Panc1 (cell line): ENCODE measurements at regions not wholly inside any gene's neighbourhood (a gene's known extent, or its start where the extent isn't known, plus 50 kb on each side); places are given as distances from the start of the nearest gene placed in this dataset.

Experiments
- ATAC-seq: fragments of 200-7000 bp; cut with Tn5 transposase; 2 replicates; pipeline ENCODE4 v1.9.1; 2020; ENCODE audit warnings: mild to moderate bottlenecking, moderate library complexity
- BruUV-seq: library from RNA; stranded (reverse); fragments of 400-500 nt; replicated peaks from 2 replicates; lab custom pipeline; 2021; lab: Mats Ljungman, UMichigan
- CTCF ChIA-PET: fragments of 300-600 bp; sonication (Branson Sonifier 250); formaldehyde crosslinking; loops from one replicate; lab custom pipeline; 2022; ENCODE audit warnings: antibody characterized with exemption; lab: Charles Lee
- POLR2A ChIA-PET: fragments of 300-600 bp; sonication (Branson Sonifier 250); formaldehyde crosslinking; loops from one replicate; lab custom pipeline; 2022; ENCODE audit warnings: antibody characterized with exemption; lab: Charles Lee
- DNase-seq: peaks from one replicate; pipeline ENCODE4 v3.0.0-alpha.2; 2010; ENCODE audit warnings: low read depth, low spot score
- H3K27ac ChIP-seq: 2 replicates; pipeline ENCODE4 v1.5.1; 2011; ENCODE audit warnings: mild to moderate bottlenecking, low read length, inconsistent platforms
- H3K27me3 ChIP-seq: fragments of 200-500 bp; sonication (Bioruptor generic); 2 replicates; pipeline ENCODE4 v1.6.0; 2014; ENCODE audit warnings: low read length, inconsistent platforms; ENCODE audit not compliant: control insufficient read depth, insufficient read depth
- H3K36me3 ChIP-seq: fragments of 200-500 bp; sonication (Bioruptor generic); 2 replicates; pipeline ENCODE4 v1.5.1; 2014; ENCODE audit warnings: inconsistent platforms, mild to moderate bottlenecking, low read length, moderate library complexity; ENCODE audit not compliant: control insufficient read depth, insufficient read depth
- H3K4me1 ChIP-seq: 2 replicates; pipeline ENCODE4 v1.5.1; 2011; ENCODE audit warnings: inconsistent platforms, mild to moderate bottlenecking, low read length, moderate library complexity; ENCODE audit not compliant: control insufficient read depth, insufficient read depth
- H3K4me3 ChIP-seq, 2 experiments: 2 replicates each; pipeline ENCODE4 v1.5.1; 2011 to 2012; ENCODE audit warnings: low read depth in 2 of 2, low read length in 2 of 2, mild to moderate bottlenecking in 2 of 2, inconsistent platforms in 1 of 2, moderate library complexity in 1 of 2
- H3K9me3 ChIP-seq: fragments of 200-500 bp; sonication (Bioruptor generic); 2 replicates; pipeline ENCODE4 v1.5.1; 2014; ENCODE audit warnings: low read depth, mild to moderate bottlenecking, inconsistent platforms, low read length, moderate library complexity; ENCODE audit not compliant: control insufficient read depth, insufficient read depth
- POLR2AphosphoS5 ChIP-seq: IDR thresholded peaks from 2 replicates; pipeline ENCODE4 v1.6.1; 2012; ENCODE audit warnings: mild to moderate bottlenecking, low read depth, low read length, moderate library complexity
- SIN3A ChIP-seq: IDR thresholded peaks from 2 replicates; pipeline ENCODE4 v1.6.1; 2012; ENCODE audit warnings: low read depth, mild to moderate bottlenecking, low read length, moderate library complexity, borderline replicate concordance; ENCODE audit not compliant: insufficient read depth
- TCF7L2 ChIP-seq: IDR thresholded peaks from 2 replicates; pipeline ENCODE4 v1.6.1; 2011; ENCODE audit warnings: mild to moderate bottlenecking, low read depth, low read length, inconsistent platforms
- in situ Hi-C: cut with HindIII; loops from 2 replicates; pipeline ENCODE4 v1.10.0; 2016; ENCODE audit warnings: low sequenced_read_pairs, low pct_unique_long_range_greater_than_20kb
- intact Hi-C: fragments of 100-400 bp; cut with micrococcal nuclease; formaldehyde crosslinking; loops from one replicate; pipeline ENCODE4 v1.10.0; 2022; ENCODE audit not compliant: unreplicated experiment
- TF ChIP-seq, protein P1 (sequence below), 2 experiments: IDR thresholded peaks; 2 replicates each; pipeline ENCODE4 v1.6.1; 2011 to 2012; ENCODE audit warnings: low read depth in 2 of 2, control low read depth in 1 of 2, low read length in 1 of 2, mild to moderate bottlenecking in 1 of 2, moderate library complexity in 1 of 2; ENCODE audit not compliant: insufficient read depth in 1 of 2
- TF ChIP-seq, protein P2 (sequence below): fragments of 450-650 bp; IDR thresholded peaks from 2 replicates; pipeline ENCODE4 v1.5.1; 2017; ENCODE audit warnings: mild to moderate bottlenecking

DNA sequence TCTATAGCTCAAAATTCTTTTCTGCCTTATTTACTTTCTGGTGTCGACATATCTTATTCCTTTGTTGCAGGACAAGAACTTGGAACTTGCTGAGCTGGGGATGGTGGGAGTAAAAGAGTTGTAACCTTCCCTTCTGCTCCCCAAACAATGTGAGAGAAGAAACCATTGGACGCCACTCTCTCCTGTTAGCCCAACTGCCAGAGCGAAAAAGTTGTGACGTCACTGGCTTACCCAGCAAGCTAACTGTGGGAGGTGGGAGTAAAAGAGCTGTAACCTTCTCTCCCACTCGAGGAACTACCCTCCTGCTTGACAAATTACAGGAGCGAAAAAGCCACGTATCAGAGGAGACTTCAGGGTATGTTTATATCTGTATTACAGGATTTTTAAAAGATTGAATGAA, 90.0 kb upstream of the PCDH10 start:
- Histone ChIP-seq H3K4me3 (no peak overlapping the region), H3K4me1 (no peaks in the 10 kb centered on the region), H3K9me3 (no peaks in the 10 kb centered on the region), H3K36me3 (no peaks in the 10 kb centered on the region), H3K27ac (no peak overlapping the region), H3K27me3 (no peaks in the 10 kb centered on the region)
- TF ChIP-seq, protein P1, sequence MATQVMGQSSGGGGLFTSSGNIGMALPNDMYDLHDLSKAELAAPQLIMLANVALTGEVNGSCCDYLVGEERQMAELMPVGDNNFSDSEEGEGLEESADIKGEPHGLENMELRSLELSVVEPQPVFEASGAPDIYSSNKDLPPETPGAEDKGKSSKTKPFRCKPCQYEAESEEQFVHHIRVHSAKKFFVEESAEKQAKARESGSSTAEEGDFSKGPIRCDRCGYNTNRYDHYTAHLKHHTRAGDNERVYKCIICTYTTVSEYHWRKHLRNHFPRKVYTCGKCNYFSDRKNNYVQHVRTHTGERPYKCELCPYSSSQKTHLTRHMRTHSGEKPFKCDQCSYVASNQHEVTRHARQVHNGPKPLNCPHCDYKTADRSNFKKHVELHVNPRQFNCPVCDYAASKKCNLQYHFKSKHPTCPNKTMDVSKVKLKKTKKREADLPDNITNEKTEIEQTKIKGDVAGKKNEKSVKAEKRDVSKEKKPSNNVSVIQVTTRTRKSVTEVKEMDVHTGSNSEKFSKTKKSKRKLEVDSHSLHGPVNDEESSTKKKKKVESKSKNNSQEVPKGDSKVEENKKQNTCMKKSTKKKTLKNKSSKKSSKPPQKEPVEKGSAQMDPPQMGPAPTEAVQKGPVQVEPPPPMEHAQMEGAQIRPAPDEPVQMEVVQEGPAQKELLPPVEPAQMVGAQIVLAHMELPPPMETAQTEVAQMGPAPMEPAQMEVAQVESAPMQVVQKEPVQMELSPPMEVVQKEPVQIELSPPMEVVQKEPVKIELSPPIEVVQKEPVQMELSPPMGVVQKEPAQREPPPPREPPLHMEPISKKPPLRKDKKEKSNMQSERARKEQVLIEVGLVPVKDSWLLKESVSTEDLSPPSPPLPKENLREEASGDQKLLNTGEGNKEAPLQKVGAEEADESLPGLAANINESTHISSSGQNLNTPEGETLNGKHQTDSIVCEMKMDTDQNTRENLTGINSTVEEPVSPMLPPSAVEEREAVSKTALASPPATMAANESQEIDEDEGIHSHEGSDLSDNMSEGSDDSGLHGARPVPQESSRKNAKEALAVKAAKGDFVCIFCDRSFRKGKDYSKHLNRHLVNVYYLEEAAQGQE (IDR thresholded peaks at IDR 0.05; ENCODE audit: insufficient read depth in 1 of 2, low read depth in 2 of 2, low read length in 1 of 2), result no peak
- TF ChIP-seq SIN3A, result no peak
- no peak for TF ChIP-seq POLR2AphosphoS5
- no peak for TF ChIP-seq TCF7L2
- TF ChIP-seq, protein P2, sequence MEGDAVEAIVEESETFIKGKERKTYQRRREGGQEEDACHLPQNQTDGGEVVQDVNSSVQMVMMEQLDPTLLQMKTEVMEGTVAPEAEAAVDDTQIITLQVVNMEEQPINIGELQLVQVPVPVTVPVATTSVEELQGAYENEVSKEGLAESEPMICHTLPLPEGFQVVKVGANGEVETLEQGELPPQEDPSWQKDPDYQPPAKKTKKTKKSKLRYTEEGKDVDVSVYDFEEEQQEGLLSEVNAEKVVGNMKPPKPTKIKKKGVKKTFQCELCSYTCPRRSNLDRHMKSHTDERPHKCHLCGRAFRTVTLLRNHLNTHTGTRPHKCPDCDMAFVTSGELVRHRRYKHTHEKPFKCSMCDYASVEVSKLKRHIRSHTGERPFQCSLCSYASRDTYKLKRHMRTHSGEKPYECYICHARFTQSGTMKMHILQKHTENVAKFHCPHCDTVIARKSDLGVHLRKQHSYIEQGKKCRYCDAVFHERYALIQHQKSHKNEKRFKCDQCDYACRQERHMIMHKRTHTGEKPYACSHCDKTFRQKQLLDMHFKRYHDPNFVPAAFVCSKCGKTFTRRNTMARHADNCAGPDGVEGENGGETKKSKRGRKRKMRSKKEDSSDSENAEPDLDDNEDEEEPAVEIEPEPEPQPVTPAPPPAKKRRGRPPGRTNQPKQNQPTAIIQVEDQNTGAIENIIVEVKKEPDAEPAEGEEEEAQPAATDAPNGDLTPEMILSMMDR, result no peak
- no TSS peak for BruUV-seq
- in situ Hi-C loops (no loop called here), intact Hi-C loops (no loop called here)
- DNase-seq (no peak), ATAC-seq (no peak)
- ChIA-PET CTCF (no interaction called here), POLR2A (no interaction called here)

DNA sequence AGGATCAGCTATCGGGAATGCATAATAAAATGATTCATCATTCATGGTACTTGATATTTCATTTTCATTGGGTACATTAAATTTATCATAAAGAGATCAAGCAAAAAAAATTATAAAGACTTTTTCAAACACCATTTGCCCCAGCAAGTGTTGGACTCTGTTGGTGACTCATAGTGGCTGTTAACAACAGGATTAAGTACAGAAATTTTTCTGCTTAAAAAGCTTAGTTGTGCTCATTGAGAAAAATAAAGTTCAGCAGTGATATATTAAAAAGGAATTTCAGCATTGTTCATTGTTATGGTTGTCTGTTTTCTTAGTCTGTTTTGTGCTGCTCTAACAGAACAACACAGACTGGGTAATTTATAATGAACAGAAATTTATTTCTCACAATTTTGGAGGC, 86.2 kb upstream of the PCDH10 start:
- no peak for ATAC-seq
- no peak overlapping the region for H3K27ac ChIP-seq
- TF ChIP-seq TCF7L2, result no peak
- no peak for TF ChIP-seq POLR2AphosphoS5
- TF ChIP-seq, protein P1 (IDR thresholded peaks at IDR 0.05; ENCODE audit: insufficient read depth in 1 of 2, low read depth in 2 of 2, low read length in 1 of 2), result no peak
- TF ChIP-seq, protein P2, result no peak
- no peak for TF ChIP-seq SIN3A
- BruUV-seq, result no TSS peak
- no peaks in the 10 kb centered on the region for H3K9me3 ChIP-seq
- CTCF ChIA-PET, result no interaction called here
- POLR2A ChIA-PET, result no interaction called here
- H3K36me3 ChIP-seq, result no peaks in the 10 kb centered on the region
- no peaks in the 10 kb centered on the region for H3K4me1 ChIP-seq
- no peak for DNase-seq
- intact Hi-C loops, result no loop called here
- in situ Hi-C loops, result no loop called here
- H3K4me3 ChIP-seq, result no peak overlapping the region
- H3K27me3 ChIP-seq, result no peaks in the 10 kb centered on the region
